CD4-positive, alpha-beta T cell (primary cell): ENCODE measurements at regions not wholly inside any gene's neighbourhood (a gene's known extent, or its start where the extent isn't known, plus 50 kb on each side); places are given as distances from the start of the nearest gene placed in this dataset.

Experiments used
- ATAC-seq: fragments of 200-7000 bp; cut with Tn5 transposase; one replicate; pipeline ENCODE4 v1.10.0; 2022; ENCODE audit warnings: mild to moderate bottlenecking; ENCODE audit not compliant: poor library complexity
- CTCF ChIA-PET: fragments of 350-600 bp; sonication (Branson Sonifier 250); formaldehyde crosslinking; loops from one replicate; lab custom pipeline; 2021; ENCODE audit warnings: antibody characterized with exemption, inconsistent platforms; lab: Charles Lee
- POLR2A ChIA-PET: fragments of 350-600 bp; sonication (Branson Sonifier 250); formaldehyde crosslinking; loops from one replicate; lab custom pipeline; 2021; ENCODE audit warnings: antibody characterized with exemption, inconsistent platforms; lab: Charles Lee
- DNase-seq, 14 experiments: peaks; one replicate each; pipeline ENCODE4 v3.0.0-alpha.2; 2013 to 2020; ENCODE audit warnings: mixed read lengths in 2 of 14
- H3K27ac ChIP-seq, 2 donors: one replicate each; pipeline versions ENCODE4 v1.5.1 to v1.7.0; 2013; ENCODE audit warnings: low read length in 2 of 2, low read depth in 1 of 2, mild to moderate bottlenecking in 1 of 2
- H3K27me3 ChIP-seq, 2 experiments: 1 replicate in 1 of 2; 2 replicates in 1 of 2; pipeline versions ENCODE4 v1.6.1 to v1.7.0; 2013; ENCODE audit warnings: low read length in 2 of 2, control low read depth in 1 of 2, mild to moderate bottlenecking in 1 of 2, moderate library complexity in 1 of 2; ENCODE audit not compliant: insufficient read depth in 2 of 2, control insufficient read depth in 1 of 2
- H3K36me3 ChIP-seq: one replicate; pipeline ENCODE4 v1.6.1; 2013; ENCODE audit warnings: low read length, control low read depth; ENCODE audit not compliant: insufficient read depth
- H3K4me1 ChIP-seq: one replicate; pipeline ENCODE4 v1.6.1; 2013; ENCODE audit warnings: low read length, control low read depth; ENCODE audit not compliant: insufficient read depth
- H3K4me3 ChIP-seq: one replicate; pipeline ENCODE4 v1.5.1; 2013; ENCODE audit warnings: mild to moderate bottlenecking, low read length, moderate library complexity
- H3K9me3 ChIP-seq, 2 experiments: 1 replicate in 1 of 2; 2 replicates in 1 of 2; pipeline versions ENCODE4 v1.6.1 to v1.7.0; 2013; ENCODE audit warnings: low read length in 2 of 2, mild to moderate bottlenecking in 2 of 2, control low read depth in 1 of 2, moderate library complexity in 1 of 2; ENCODE audit not compliant: control insufficient read depth in 1 of 2, insufficient read depth in 1 of 2
- H3K27ac Mint-ChIP-seq: one replicate; pipeline ENCODE4 v1.8.0; 2020; ENCODE audit warnings: mixed read lengths
- H3K27me3 Mint-ChIP-seq: one replicate; pipeline ENCODE4 v1.8.0; 2021; ENCODE audit warnings: mixed read lengths
- H3K36me3 Mint-ChIP-seq: one replicate; pipeline ENCODE4 v1.8.0; 2021; ENCODE audit warnings: low read depth, mixed read lengths
- H3K4me1 Mint-ChIP-seq: one replicate; pipeline ENCODE4 v1.8.0; 2021; ENCODE audit warnings: low read depth, mixed read lengths
- H3K4me3 Mint-ChIP-seq: one replicate; pipeline ENCODE4 v1.8.0; 2020; ENCODE audit warnings: mild to moderate bottlenecking, mixed read lengths
- H3K9me3 Mint-ChIP-seq: one replicate; pipeline ENCODE4 v1.8.0; 2020; ENCODE audit warnings: mixed read lengths
- CTCF ChIP-seq: fragments of 200-600 bp; IDR thresholded peaks from one replicate; pipeline ENCODE4 v1.8.0; 2022; ENCODE audit warnings: antibody characterized with exemption, mild to moderate bottlenecking
- intact Hi-C, 2 experiments: fragments of 100-400 bp; cut with DNase I in 1 of 2; cut with micrococcal nuclease in 1 of 2; formaldehyde crosslinking; loops; one replicate each; pipeline versions ENCODE4 v1.15.1 to v1.9.0; 2023 to 2025; cut with DNase I, micrococcal nuclease

DNA sequence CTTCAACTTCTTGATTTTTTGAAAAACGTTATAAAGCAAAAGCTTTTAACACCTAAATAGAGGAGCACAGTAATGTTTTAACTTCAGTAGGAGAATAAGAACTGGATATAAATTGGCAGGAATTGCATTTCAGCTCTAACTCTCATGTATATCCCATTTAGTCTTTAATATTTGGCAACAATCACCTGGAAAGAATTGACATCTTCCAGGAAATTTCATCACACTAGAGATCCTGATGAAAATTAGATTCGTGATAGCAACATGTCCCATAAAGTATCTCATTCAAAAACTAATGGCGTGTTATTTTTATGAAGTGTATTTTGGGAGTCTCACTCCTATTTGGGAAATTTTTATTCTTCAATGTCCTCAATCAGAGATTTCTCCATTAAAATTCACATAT, 131.1 kb upstream of the DNAJC10 start:
- Histone ChIP-seq H3K4me1 (no peaks in the 10 kb centered on the region), H3K4me3 (no peak overlapping the region), H3K27me3 (no peaks in the 10 kb centered on the region), H3K9me3 (no peaks in the 10 kb centered on the region), H3K27ac (no peak overlapping the region), H3K36me3 (no peaks in the 10 kb centered on the region)
- no peak overlapping the region for H3K4me3 Mint-ChIP-seq
- CTCF ChIA-PET: no interaction called here
- intact Hi-C loops: no loop called here
- H3K4me1 Mint-ChIP-seq: no peaks in the 10 kb centered on the region
- TF ChIP-seq CTCF: no peak
- H3K27me3 Mint-ChIP-seq: peaks cover 5% of the 10 kb centered on the region
- no peak overlapping the region for H3K27ac Mint-ChIP-seq
- no peaks in the 10 kb centered on the region for H3K36me3 Mint-ChIP-seq
- POLR2A ChIA-PET: no interaction called here
- ATAC-seq (no peak), DNase-seq (no peak)
- H3K9me3 Mint-ChIP-seq: no peaks in the 10 kb centered on the region

DNA sequence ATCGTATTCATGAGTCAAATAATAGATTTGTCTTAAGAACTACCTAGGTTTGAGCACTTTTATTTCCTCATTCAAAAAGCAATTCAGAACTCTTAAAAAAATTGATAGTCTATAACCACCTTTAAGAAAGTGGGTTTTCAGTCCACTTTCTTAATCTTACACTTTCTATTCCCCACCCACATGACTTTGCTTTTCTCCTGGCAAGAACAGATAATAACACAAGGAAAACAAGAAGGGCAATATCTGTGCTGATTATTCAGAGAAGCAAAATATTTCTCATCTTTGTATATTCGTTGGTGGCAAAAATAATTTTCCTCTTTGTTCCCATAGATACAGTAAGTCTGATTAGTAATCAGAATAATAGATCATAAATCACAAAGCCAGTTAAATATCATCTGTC, 130.6 kb upstream of the DNAJC10 start:
- CTCF ChIA-PET: no interaction called here
- Mint-ChIP-seq H3K4me1 (no peaks in the 10 kb centered on the region), H3K27ac (no peak overlapping the region), H3K36me3 (no peaks in the 10 kb centered on the region), H3K27me3 (peaks cover 8% of the 10 kb centered on the region), H3K4me3 (no peak overlapping the region), H3K9me3 (no peaks in the 10 kb centered on the region)
- Histone ChIP-seq H3K4me3 (no peak overlapping the region), H3K27me3 (no peaks in the 10 kb centered on the region), H3K9me3 (no peaks in the 10 kb centered on the region), H3K36me3 (no peaks in the 10 kb centered on the region), H3K27ac (no peak overlapping the region), H3K4me1 (no peaks in the 10 kb centered on the region)
- POLR2A ChIA-PET: no interaction called here
- ATAC-seq: no peak
- TF ChIP-seq CTCF: no peak
- no peak for DNase-seq
- intact Hi-C loops: no loop called here

GRCh38 chr2:182586426-182586825, 129.6 kb upstream of the DNAJC10 start:
- ChIA-PET POLR2A (no interaction called here), CTCF (no interaction called here)
- intact Hi-C loops: no loop called here
- Histone ChIP-seq H3K27ac (no peak overlapping the region), H3K4me1 (no peaks in the 10 kb centered on the region), H3K4me3 (no peak overlapping the region), H3K9me3 (no peaks in the 10 kb centered on the region), H3K27me3 (no peaks in the 10 kb centered on the region), H3K36me3 (no peaks in the 10 kb centered on the region)
- ATAC-seq (no peak), DNase-seq (no peak)
- no peak overlapping the region for H3K27ac Mint-ChIP-seq
- H3K4me3 Mint-ChIP-seq: no peak overlapping the region
- TF ChIP-seq CTCF: no peak
- H3K4me1 Mint-ChIP-seq: no peaks in the 10 kb centered on the region
- no peaks in the 10 kb centered on the region for H3K36me3 Mint-ChIP-seq
- H3K27me3 Mint-ChIP-seq: peaks cover 10% of the 10 kb centered on the region
- H3K9me3 Mint-ChIP-seq: no peaks in the 10 kb centered on the region
